OCI-LY1 (cell line): ENCODE measurements at regions not wholly inside any gene's neighbourhood (a gene's known extent, or its start where the extent isn't known, plus 50 kb on each side); places are given as distances from the start of the nearest gene placed in this dataset.

Experiments
- H2AFZ ChIP-seq: fragments of 200-600 bp; sonication (generic), shearing (Covaris generic); 2 replicates; pipeline ENCODE4 v1.6.0; 2014; ENCODE audit warnings: antibody characterized with exemption, mild to moderate bottlenecking, low read length
- H3F3A ChIP-seq: fragments of 200-600 bp; sonication (generic), shearing (Covaris generic); 2 replicates; pipeline ENCODE4 v1.6.0; 2014; ENCODE audit warnings: mild to moderate bottlenecking, antibody characterized with exemption, low read length, moderate library complexity; ENCODE audit not compliant: insufficient read depth
- H3K27ac ChIP-seq: fragments of 200-600 bp; sonication (generic); 2 replicates; pipeline ENCODE4 v1.5.1; 2014; ENCODE audit warnings: low read length, mixed run types, mild to moderate bottlenecking, low read depth; ENCODE audit not compliant: poor library complexity, severe bottlenecking
- H3K27me3 ChIP-seq: fragments of 200-600 bp; sonication (generic); 2 replicates; pipeline ENCODE4 v1.6.0; 2014; ENCODE audit warnings: antibody characterized with exemption, mild to moderate bottlenecking, low read length, moderate library complexity; ENCODE audit not compliant: insufficient read depth
- H3K36me3 ChIP-seq: fragments of 200-600 bp; sonication (generic); 2 replicates; pipeline ENCODE4 v1.6.1; 2014; ENCODE audit warnings: mild to moderate bottlenecking, antibody characterized with exemption, low read length, moderate library complexity, mixed read lengths; ENCODE audit not compliant: insufficient read depth
- H3K4me1 ChIP-seq: fragments of 200-600 bp; sonication (generic); 2 replicates; pipeline ENCODE4 v1.5.1; 2014; ENCODE audit warnings: mild to moderate bottlenecking, low read length, moderate library complexity; ENCODE audit not compliant: insufficient read depth, severe bottlenecking
- H3K4me2 ChIP-seq: fragments of 200-600 bp; sonication (generic), shearing (Covaris generic); 2 replicates; pipeline ENCODE4 v1.6.1; 2014; ENCODE audit warnings: low read length
- H3K4me3 ChIP-seq: fragments of 200-600 bp; sonication (generic); 2 replicates; pipeline ENCODE4 v1.5.1; 2014; ENCODE audit warnings: low read length, low read depth, mild to moderate bottlenecking, mixed read lengths; ENCODE audit not compliant: poor library complexity, severe bottlenecking
- H3K79me2 ChIP-seq: fragments of 200-600 bp; shearing (Covaris generic); 2 replicates; pipeline ENCODE4 v1.6.1; 2016; ENCODE audit warnings: mixed run types, low read length, mixed read lengths; ENCODE audit not compliant: insufficient read depth
- H3K9ac ChIP-seq: fragments of 200-600 bp; sonication (generic), shearing (Covaris generic); 2 replicates; pipeline ENCODE4 v1.6.1; 2014; ENCODE audit warnings: mild to moderate bottlenecking, low read length, mixed read lengths
- H3K9me2 ChIP-seq: fragments of 200-600 bp; sonication (generic), shearing (Covaris generic); 2 replicates; pipeline ENCODE4 v1.6.1; 2014; ENCODE audit warnings: low read depth, mild to moderate bottlenecking, low read length, mixed read lengths
- H3K9me3 ChIP-seq: fragments of 200-600 bp; shearing (Covaris generic); 2 replicates; pipeline ENCODE4 v1.6.1; 2014; ENCODE audit warnings: low read length, mixed read lengths
- H4K20me1 ChIP-seq: fragments of 200-600 bp; sonication (generic), shearing (Covaris generic); 2 replicates; pipeline ENCODE4 v1.6.0; 2016; ENCODE audit warnings: mild to moderate bottlenecking, low read length; ENCODE audit not compliant: insufficient read depth
- CTCF ChIP-seq: fragments of 200-600 bp; sonication (generic), shearing (Covaris generic); IDR thresholded peaks from 2 replicates; pipeline ENCODE4 v1.5.1; 2017; ENCODE audit warnings: mild to moderate bottlenecking, antibody characterized with exemption, low read length, moderate library complexity, mixed read lengths
- EZH2 ChIP-seq: fragments of 200-600 bp; sonication (generic), shearing (Covaris generic); IDR thresholded peaks from 2 replicates; pipeline ENCODE4 v1.8.0; 2017; ENCODE audit warnings: borderline replicate concordance, mixed run types, mild to moderate bottlenecking, antibody characterized with exemption, low read length, moderate library complexity, mixed read lengths

GRCh38 chr5:56550227-56550626 lies 265.1 kb upstream of the MAP3K1 start:
- Histone ChIP-seq H3K9me3 (no peaks in the 10 kb centered on the region), H3K79me2 (no peaks in the 10 kb centered on the region), H3K27ac (no peak overlapping the region)

GRCh38 chr5:56549096-56549886 lies 266.1 kb upstream of the MAP3K1 start:
- Histone ChIP-seq H3K27me3 (no peaks in the 10 kb centered on the region), H3K36me3 (no peaks in the 10 kb centered on the region), H3K9me3 (no peaks in the 10 kb centered on the region), H3K27ac (no peak overlapping the region), H3K79me2 (no peaks in the 10 kb centered on the region), H3K9me2 (no peaks in the 10 kb centered on the region), H3F3A (no peaks in the 10 kb centered on the region), H3K4me3 (no peak overlapping the region), H2AFZ (no peak overlapping the region), H4K20me1 (no peaks in the 10 kb centered on the region), H3K4me2 (no peak overlapping the region), H3K9ac (no peak overlapping the region), H3K4me1 (no peaks in the 10 kb centered on the region)
- TF ChIP-seq EZH2 (no peak), CTCF (no peak)

More at GRCh38 chr5:56550227-56550626, 265.1 kb upstream of the MAP3K1 start:
- TF ChIP-seq EZH2: no peak
- TF ChIP-seq CTCF: no peak
- no peak overlapping the region for H3K9ac ChIP-seq
- H3K4me1 ChIP-seq: no peaks in the 10 kb centered on the region
- no peaks in the 10 kb centered on the region for H3K36me3 ChIP-seq
- no peaks in the 10 kb centered on the region for H3K9me2 ChIP-seq
- no peaks in the 10 kb centered on the region for H4K20me1 ChIP-seq
- H3K4me2 ChIP-seq: no peak overlapping the region
- H3F3A ChIP-seq: no peaks in the 10 kb centered on the region
- H3K27me3 ChIP-seq: no peaks in the 10 kb centered on the region
- no peak overlapping the region for H3K4me3 ChIP-seq
- no peak overlapping the region for H2AFZ ChIP-seq

GRCh38 chr5:56545016-56545415 lies 270.3 kb upstream of the MAP3K1 start:
- Histone ChIP-seq H3K4me2 (no peak overlapping the region), H2AFZ (no peak overlapping the region), H3K79me2 (no peaks in the 10 kb centered on the region), H3K9me2 (no peaks in the 10 kb centered on the region), H3K36me3 (no peaks in the 10 kb centered on the region), H3K27me3 (no peaks in the 10 kb centered on the region), H3F3A (no peaks in the 10 kb centered on the region), H3K4me1 (peaks cover 4% of the 10 kb centered on the region), H3K4me3 (no peak overlapping the region), H3K27ac (no peak overlapping the region), H3K9me3 (no peaks in the 10 kb centered on the region), H3K9ac (no peak overlapping the region), H4K20me1 (no peaks in the 10 kb centered on the region)
- TF ChIP-seq CTCF (no peak), EZH2 (no peak)
